Neural cell (in vitro differentiated cells): ENCODE measurements at regions not wholly inside any gene's neighbourhood (a gene's known extent, or its start where the extent isn't known, plus 50 kb on each side); places are given as distances from the start of the nearest gene placed in this dataset.

Experiments
- H2AFZ ChIP-seq: fragments of 200-600, 300-800 bp; sonication (generic), shearing (Covaris generic); 2 replicates; pipeline ENCODE4 v1.6.0; 2014; ENCODE audit warnings: low read depth, mild to moderate bottlenecking, antibody characterized with exemption, low read length, moderate library complexity
- H3F3A ChIP-seq: fragments of 200-600 bp; shearing (Covaris generic); 2 replicates; pipeline ENCODE4 v1.6.1; 2016; ENCODE audit warnings: mild to moderate bottlenecking, moderate library complexity, mixed read lengths, antibody characterized with exemption, low read length; ENCODE audit not compliant: insufficient read depth, poor library complexity, severe bottlenecking
- H3K27ac ChIP-seq: fragments of 200-600, 300-800 bp; sonication (generic), shearing (Covaris generic); 2 replicates; pipeline ENCODE4 v1.5.1; 2014; ENCODE audit warnings: mild to moderate bottlenecking, low read length, moderate library complexity
- H3K27me3 ChIP-seq: fragments of 300-800, 200-600 bp; sonication (generic), shearing (Covaris generic); 2 replicates; pipeline ENCODE4 v1.6.0; 2014; ENCODE audit warnings: mild to moderate bottlenecking, low read depth, low read length, moderate library complexity; ENCODE audit not compliant: insufficient read depth
- H3K36me3 ChIP-seq: fragments of 300-800, 200-600 bp; sonication (generic), shearing (Covaris generic); 2 replicates; pipeline ENCODE4 v1.5.1; 2014; ENCODE audit warnings: mild to moderate bottlenecking, antibody characterized with exemption, low read length, moderate library complexity; ENCODE audit not compliant: insufficient read depth
- H3K4me2 ChIP-seq: fragments of 300-800, 200-600 bp; sonication (generic), shearing (Covaris generic); 2 replicates; pipeline ENCODE4 v1.6.0; 2014; ENCODE audit warnings: mild to moderate bottlenecking, low read length
- H3K4me3 ChIP-seq: fragments of 300-800, 200-600 bp; sonication (generic), shearing (Covaris generic); 2 replicates; pipeline ENCODE4 v1.5.1; 2014; ENCODE audit warnings: mild to moderate bottlenecking, low read length, moderate library complexity
- H3K79me2 ChIP-seq: fragments of 200-600 bp; shearing (Covaris generic); replicated peaks from 2 replicates; pipeline ENCODE4 v1.6.0; 2014; ENCODE audit warnings: mild to moderate bottlenecking, low read length, moderate library complexity; ENCODE audit not compliant: insufficient read depth
- H3K9ac ChIP-seq: fragments of 300-800, 200-600 bp; sonication (generic), shearing (Covaris generic); 2 replicates; pipeline ENCODE4 v1.6.1; 2016; ENCODE audit warnings: mild to moderate bottlenecking, low read length, mixed read lengths
- H3K9me2 ChIP-seq: fragments of 200-600 bp; shearing (Covaris generic); 2 replicates; pipeline ENCODE4 v1.6.1; 2016; ENCODE audit warnings: mild to moderate bottlenecking, low read length, mixed read lengths; ENCODE audit not compliant: insufficient read depth
- H3K9me3 ChIP-seq: fragments of 200-600, 300-800 bp; sonication (generic), shearing (Covaris generic); 2 replicates; pipeline ENCODE4 v1.6.1; 2016; ENCODE audit warnings: mild to moderate bottlenecking, mixed run types, low read length, moderate library complexity, mixed read lengths
- H4K20me1 ChIP-seq: fragments of 200-600 bp; shearing (Covaris generic); 2 replicates; pipeline ENCODE4 v1.6.1; 2016; ENCODE audit warnings: mild to moderate bottlenecking, mixed run types; ENCODE audit not compliant: insufficient read depth
- CTCF ChIP-seq: fragments of 450-650 bp; IDR thresholded peaks from 2 replicates; pipeline ENCODE4 v1.5.1; 2014; ENCODE audit warnings: antibody characterized with exemption, mild to moderate bottlenecking, moderate library complexity; ENCODE audit not compliant: poor library complexity, severe bottlenecking
- EP300 ChIP-seq: fragments of 450-650 bp; conservative IDR thresholded peaks from 2 replicates; pipeline ENCODE4 v1.6.1; 2014; ENCODE audit warnings: antibody characterized with exemption, mild to moderate bottlenecking, moderate library complexity; ENCODE audit not compliant: poor library complexity, severe bottlenecking
- EZH2 ChIP-seq: fragments of 200-600, 300-800 bp; shearing (Covaris generic), sonication (generic); IDR thresholded peaks from 2 replicates; pipeline ENCODE4 v1.6.1; 2014; ENCODE audit warnings: antibody characterized with exemption, low read length, borderline replicate concordance, mild to moderate bottlenecking; ENCODE audit not compliant: insufficient read depth, poor library complexity, severe bottlenecking
- MXI1 ChIP-seq: fragments of 450-650 bp; conservative IDR thresholded peaks from 2 replicates; pipeline ENCODE4 v1.6.1; 2014; ENCODE audit warnings: antibody characterized with exemption, mild to moderate bottlenecking; ENCODE audit not compliant: poor library complexity, severe bottlenecking
- POLR2AphosphoS5 ChIP-seq: IDR thresholded peaks from 2 replicates; pipeline ENCODE4 v1.6.1; 2012
- RAD21 ChIP-seq: fragments of 450-650 bp; conservative IDR thresholded peaks from 2 replicates; pipeline ENCODE4 v1.6.1; 2014; ENCODE audit warnings: antibody characterized with exemption, mild to moderate bottlenecking, moderate library complexity
- REST ChIP-seq: IDR thresholded peaks from 2 replicates; pipeline ENCODE4 v1.6.1; 2012; ENCODE audit warnings: borderline replicate concordance
- SMC3 ChIP-seq: fragments of 450-650 bp; conservative IDR thresholded peaks from 2 replicates; pipeline ENCODE4 v1.6.1; 2014; ENCODE audit warnings: antibody characterized with exemption, mild to moderate bottlenecking, moderate library complexity; ENCODE audit not compliant: poor library complexity
- TAF1 ChIP-seq: IDR thresholded peaks from 2 replicates; pipeline ENCODE4 v1.6.1; 2012; ENCODE audit warnings: low read depth

DNA sequence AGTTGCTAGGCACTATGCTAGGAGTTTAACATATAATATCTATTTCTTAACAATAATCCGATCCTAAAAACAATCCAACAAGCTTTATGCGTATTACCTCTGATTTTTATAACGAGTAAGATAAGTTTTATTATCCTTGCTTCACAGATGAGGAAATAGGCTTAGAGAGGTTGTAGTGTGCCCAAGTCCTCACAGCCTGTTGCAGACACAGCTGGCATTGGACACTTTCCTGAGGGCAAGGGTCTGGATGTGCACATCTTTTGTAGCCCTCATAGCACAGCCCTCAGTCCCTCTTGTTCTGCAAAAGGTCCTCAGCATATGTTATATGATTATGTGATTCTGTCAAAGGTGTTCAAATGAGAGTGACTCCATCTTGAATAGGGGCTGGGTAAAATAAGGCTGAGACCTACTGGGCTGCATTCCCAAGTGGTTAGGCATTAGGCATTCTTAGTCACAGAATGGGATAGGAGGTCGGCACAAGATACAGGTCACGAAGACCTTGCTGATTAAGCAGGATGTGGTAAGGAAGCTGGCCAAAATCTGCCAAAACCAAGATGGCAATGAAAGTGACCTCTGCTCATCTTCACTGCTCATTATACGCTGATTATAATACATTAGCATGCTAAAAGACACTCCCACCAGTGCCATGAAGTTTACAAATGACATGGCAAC is 75.7 kb upstream of the F3 start:
- H3K79me2 ChIP-seq: no peaks in the 10 kb centered on the region
- H3K4me3 ChIP-seq: no peak overlapping the region
- H2AFZ ChIP-seq: no peak overlapping the region
- H3K9me3 ChIP-seq: no peaks in the 10 kb centered on the region
- no peaks in the 10 kb centered on the region for H4K20me1 ChIP-seq
- no peaks in the 10 kb centered on the region for H3K36me3 ChIP-seq
- TF ChIP-seq POLR2AphosphoS5 (no peak), EP300 (no peak), TAF1 (no peak), RAD21 (no peak), MXI1 (no peak), CTCF (no peak), SMC3 (no peak), EZH2 (no peak), REST (no peak)
- H3K27ac ChIP-seq: no peak overlapping the region
- no peak overlapping the region for H3K9ac ChIP-seq
- no peaks in the 10 kb centered on the region for H3F3A ChIP-seq
- no peak overlapping the region for H3K4me2 ChIP-seq
- H3K27me3 ChIP-seq: no peaks in the 10 kb centered on the region
- H3K9me2 ChIP-seq: no peaks in the 10 kb centered on the region

- Histone ChIP-seq H3K27me3 (no peaks in the 10 kb centered on the region), H2AFZ (no peak overlapping the region), H3K9me2 (no peaks in the 10 kb centered on the region), H3K9ac (no peak overlapping the region), H3K4me2 (no peak overlapping the region), H3K79me2 (no peaks in the 10 kb centered on the region), H4K20me1 (no peaks in the 10 kb centered on the region), H3K27ac (no peak overlapping the region), H3K9me3 (no peaks in the 10 kb centered on the region), H3F3A (no peaks in the 10 kb centered on the region), H3K36me3 (no peaks in the 10 kb centered on the region), H3K4me3 (no peak overlapping the region)
- TF ChIP-seq RAD21: no peak
- no peak for TF ChIP-seq TAF1
- TF ChIP-seq POLR2AphosphoS5: no peak
- TF ChIP-seq EZH2: no peak
- TF ChIP-seq CTCF: no peak
- no peak for TF ChIP-seq SMC3
- no peak for TF ChIP-seq REST
- TF ChIP-seq MXI1: no peak
- TF ChIP-seq EP300: no peak
These were observed 74.9 kb upstream of the F3 start for GRCh38 chr1:94616506-94616905.
